Peyer's patch (tissue), 4 donors: ENCODE measurements at regions not wholly inside any gene's neighbourhood (a gene's known extent, or its start where the extent isn't known, plus 50 kb on each side); places are given as distances from the start of the nearest gene placed in this dataset.

Experiments used
- POLR2A ChIP-seq, 2 donors: fragments of 450-650 bp; IDR thresholded peaks; one replicate each; pipeline ENCODE4 v1.5.1; 2017; ENCODE audit warnings: antibody characterized with exemption in 2 of 2, mild to moderate bottlenecking in 2 of 2, moderate library complexity in 2 of 2
- TF ChIP-seq, protein P1 (sequence below), 6 experiments: fragments of 450-650 bp in 4 of 6; fragments of 200-600 bp in 2 of 6; sonication (generic) in 1 of 6; IDR thresholded peaks; one replicate each; pipeline ENCODE4 v1.5.1; 2017 to 2019; ENCODE audit warnings: antibody characterized with exemption in 6 of 6, mild to moderate bottlenecking in 3 of 6, moderate library complexity in 1 of 6

DNA sequence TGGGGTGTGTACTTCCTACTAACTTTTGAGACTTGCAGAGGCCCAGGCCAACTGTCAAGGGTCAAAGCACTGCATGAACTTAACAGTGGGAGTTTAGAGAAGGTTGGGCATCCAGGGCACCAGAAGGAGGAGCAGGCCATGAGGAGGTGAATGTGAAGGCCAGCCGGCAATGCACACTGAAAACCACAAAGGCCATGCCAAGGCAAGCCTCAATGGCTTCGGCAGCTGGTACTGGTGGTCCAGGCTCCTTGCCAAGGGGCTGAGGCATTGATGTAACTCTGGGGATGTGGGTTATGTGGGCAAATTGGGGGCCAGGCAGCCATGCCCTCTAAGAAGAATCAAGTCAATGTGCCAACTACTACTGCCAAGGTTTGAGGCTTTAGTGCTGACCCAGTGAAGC is 222.4 kb downstream of the UNC5CL start:
- TF ChIP-seq, protein P1, sequence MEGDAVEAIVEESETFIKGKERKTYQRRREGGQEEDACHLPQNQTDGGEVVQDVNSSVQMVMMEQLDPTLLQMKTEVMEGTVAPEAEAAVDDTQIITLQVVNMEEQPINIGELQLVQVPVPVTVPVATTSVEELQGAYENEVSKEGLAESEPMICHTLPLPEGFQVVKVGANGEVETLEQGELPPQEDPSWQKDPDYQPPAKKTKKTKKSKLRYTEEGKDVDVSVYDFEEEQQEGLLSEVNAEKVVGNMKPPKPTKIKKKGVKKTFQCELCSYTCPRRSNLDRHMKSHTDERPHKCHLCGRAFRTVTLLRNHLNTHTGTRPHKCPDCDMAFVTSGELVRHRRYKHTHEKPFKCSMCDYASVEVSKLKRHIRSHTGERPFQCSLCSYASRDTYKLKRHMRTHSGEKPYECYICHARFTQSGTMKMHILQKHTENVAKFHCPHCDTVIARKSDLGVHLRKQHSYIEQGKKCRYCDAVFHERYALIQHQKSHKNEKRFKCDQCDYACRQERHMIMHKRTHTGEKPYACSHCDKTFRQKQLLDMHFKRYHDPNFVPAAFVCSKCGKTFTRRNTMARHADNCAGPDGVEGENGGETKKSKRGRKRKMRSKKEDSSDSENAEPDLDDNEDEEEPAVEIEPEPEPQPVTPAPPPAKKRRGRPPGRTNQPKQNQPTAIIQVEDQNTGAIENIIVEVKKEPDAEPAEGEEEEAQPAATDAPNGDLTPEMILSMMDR (IDR thresholded peaks at IDR 0.05), result no peak
- TF ChIP-seq POLR2A (IDR thresholded peaks at IDR 0.05), result no peak
